ENCODE measurements at regions not wholly inside any gene's neighbourhood (a gene's known extent, or its start where the extent isn't known, plus 50 kb on each side); places are given as distances from the start of the nearest gene placed in this dataset.

DNA sequence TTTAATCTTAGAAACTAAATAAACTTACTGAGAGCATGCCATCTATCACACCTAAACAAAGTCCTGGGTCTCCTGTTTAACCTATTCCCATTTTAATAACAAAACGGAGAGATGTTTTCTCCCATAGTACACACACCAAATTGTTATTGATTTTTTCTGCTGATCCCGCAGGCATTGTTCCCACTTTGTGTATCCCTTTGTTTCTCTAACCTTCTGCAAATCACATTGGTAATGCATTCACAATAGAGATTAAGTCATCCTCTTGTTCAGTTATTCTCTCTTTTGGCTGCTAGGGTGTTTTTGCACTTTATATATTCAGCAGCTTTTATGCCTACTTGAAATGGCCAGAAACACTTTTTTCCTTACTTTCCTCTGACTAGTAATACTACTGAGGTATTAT, 1071.9 kb upstream of the CDH2 start:
- H3K9me3 Mint-ChIP-seq = peaks cover 18% of the 10 kb centered on the region
- POLR2A ChIA-PET = no interaction called here

GRCh38 chr18:29241199-29241598, 1064.3 kb upstream of the CDH2 start:
- ATAC-seq (ENCODE audit: low read depth) (no peak), DNase-seq (no peak)
- H3K4me1 Mint-ChIP-seq = no peaks in the 10 kb centered on the region
- ChIA-PET POLR2A (no interaction called here), CTCF (no interaction called here)
- H3K36me3 Mint-ChIP-seq (ENCODE audit: low read depth) = no peaks in the 10 kb centered on the region
- H3K9me3 Mint-ChIP-seq = peaks cover 14% of the 10 kb centered on the region
- intact Hi-C loops (cut with micrococcal nuclease) = no loop called here
- no peak overlapping the region for H3K4me3 Mint-ChIP-seq
- no peak overlapping the region for H3K27ac Mint-ChIP-seq
- no peak for TF ChIP-seq CTCF (IDR thresholded peaks at IDR 0.05)
- H3K27me3 Mint-ChIP-seq = no peaks in the 10 kb centered on the region

More for the DNA sequence above, 1071.9 kb upstream of the CDH2 start:
- no peak for TF ChIP-seq CTCF (IDR thresholded peaks at IDR 0.05)
- Mint-ChIP-seq H3K27ac (no peak overlapping the region), H3K36me3 (ENCODE audit: low read depth) (no peaks in the 10 kb centered on the region), H3K4me3 (no peak overlapping the region), H3K4me1 (no peaks in the 10 kb centered on the region), H3K27me3 (no peaks in the 10 kb centered on the region)
- DNase-seq (no peak), ATAC-seq (ENCODE audit: low read depth) (no peak)
- intact Hi-C loops (cut with micrococcal nuclease) = no loop called here
- CTCF ChIA-PET = no interaction called here

DNA sequence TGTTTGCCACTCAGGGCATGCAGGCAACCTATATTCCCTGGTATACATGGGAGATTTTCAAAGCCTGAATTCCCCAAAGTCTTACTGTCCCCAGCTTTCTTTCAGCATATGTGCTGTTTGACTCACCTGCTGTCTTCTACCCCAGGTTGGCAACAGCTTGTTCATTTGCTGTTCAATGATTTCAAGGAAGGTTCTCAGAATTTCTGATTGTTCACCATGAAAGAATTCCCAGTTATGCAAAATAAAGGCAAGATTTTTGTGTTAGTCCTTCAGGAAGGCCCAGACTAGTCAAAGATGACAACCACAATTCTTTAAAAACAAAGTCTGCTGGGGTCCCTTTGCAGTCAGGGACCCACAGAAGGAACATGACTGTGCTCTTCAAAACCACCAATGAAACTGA, 1057.8 kb upstream of the CDH2 start:
- no peaks in the 10 kb centered on the region for H3K36me3 Mint-ChIP-seq (ENCODE audit: low read depth)
- H3K4me1 Mint-ChIP-seq = no peaks in the 10 kb centered on the region
- DNase-seq = no peak
- POLR2A ChIA-PET = no interaction called here
- intact Hi-C loops (cut with micrococcal nuclease) = loop anchor here (5.0 kb wide), 1 partner anchor 727 kb away; no protein-coding TSS in a partner anchor
- H3K27me3 Mint-ChIP-seq = no peaks in the 10 kb centered on the region
- ATAC-seq (ENCODE audit: low read depth) = no peak
- no peak overlapping the region for H3K27ac Mint-ChIP-seq
- no peak overlapping the region for H3K4me3 Mint-ChIP-seq
- CTCF ChIA-PET = no interaction called here
- no peak for TF ChIP-seq CTCF (IDR thresholded peaks at IDR 0.05)
- peaks cover 12% of the 10 kb centered on the region for H3K9me3 Mint-ChIP-seq

DNA sequence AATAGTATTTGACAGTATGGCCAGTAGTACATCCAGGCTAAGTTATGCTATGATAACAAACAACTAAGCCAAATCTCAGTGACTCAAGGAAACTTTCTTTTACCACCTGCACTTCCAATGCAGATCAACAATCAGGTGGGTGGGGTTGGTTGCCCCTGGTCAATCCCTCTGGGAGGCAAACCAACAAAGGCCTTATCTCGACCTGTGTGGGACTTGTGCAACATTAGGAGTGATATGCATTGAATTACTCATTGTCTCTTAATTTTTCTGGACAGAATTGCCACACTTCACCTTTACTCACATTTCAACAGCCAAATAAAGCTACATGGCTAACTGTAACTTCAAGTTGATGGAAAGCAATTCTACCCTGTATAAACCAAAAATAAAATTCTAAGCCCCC, 1049.3 kb upstream of the CDH2 start:
- no peak for TF ChIP-seq CTCF (IDR thresholded peaks at IDR 0.05)
- intact Hi-C loops (cut with micrococcal nuclease) = no loop called here
- no peak overlapping the region for H3K27ac Mint-ChIP-seq
- ATAC-seq (ENCODE audit: low read depth) (no peak), DNase-seq (no peak)
- ChIA-PET POLR2A (no interaction called here), CTCF (no interaction called here)
- H3K9me3 Mint-ChIP-seq = peaks cover 2% of the 10 kb centered on the region
- H3K27me3 Mint-ChIP-seq = no peaks in the 10 kb centered on the region
- H3K4me1 Mint-ChIP-seq = no peaks in the 10 kb centered on the region
- H3K36me3 Mint-ChIP-seq (ENCODE audit: low read depth) = no peaks in the 10 kb centered on the region
- H3K4me3 Mint-ChIP-seq = no peak overlapping the region

DNA sequence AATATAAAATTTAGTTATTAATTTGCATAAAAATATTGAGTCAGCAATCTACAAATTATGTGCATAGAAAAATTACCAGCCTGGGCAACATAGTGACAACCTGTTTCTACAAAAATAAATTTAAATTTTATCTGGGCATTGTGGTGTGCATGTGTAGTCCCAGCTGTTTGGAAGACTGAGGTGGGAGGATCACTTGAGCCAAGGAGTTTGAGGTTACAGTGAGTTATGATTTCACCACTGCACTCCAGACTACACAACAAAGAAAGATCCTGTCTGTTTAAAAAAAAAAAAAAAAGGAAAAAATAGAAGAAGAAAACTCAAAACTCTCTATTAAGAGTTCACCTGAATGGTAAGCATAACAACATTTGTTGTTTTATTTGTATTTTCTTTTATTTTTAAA, 1048.4 kb upstream of the CDH2 start:
- ChIA-PET POLR2A (no interaction called here), CTCF (no interaction called here)
- Mint-ChIP-seq H3K36me3 (ENCODE audit: low read depth) (no peaks in the 10 kb centered on the region), H3K9me3 (peaks cover 2% of the 10 kb centered on the region), H3K4me3 (no peak overlapping the region), H3K27me3 (no peaks in the 10 kb centered on the region), H3K27ac (no peak overlapping the region), H3K4me1 (no peaks in the 10 kb centered on the region)
- TF ChIP-seq CTCF (IDR thresholded peaks at IDR 0.05) = no peak
- no peak for DNase-seq
- intact Hi-C loops (cut with micrococcal nuclease) = no loop called here
- ATAC-seq (ENCODE audit: low read depth) = no peak
